CD14-positive monocyte (primary cell): ENCODE measurements at regions not wholly inside any gene's neighbourhood (a gene's known extent, or its start where the extent isn't known, plus 50 kb on each side); places are given as distances from the start of the nearest gene placed in this dataset.

Experiments used
- DNase-seq, 3 donors: peaks; one replicate each; pipeline ENCODE4 v3.0.0-alpha.2; 2011 to 2022
- H2AFZ ChIP-seq: 2 replicates; pipeline ENCODE4 v1.6.0; 2012; ENCODE audit warnings: mild to moderate bottlenecking, low read depth, low read length, inconsistent platforms; ENCODE audit not compliant: insufficient read depth, poor library complexity, severe bottlenecking
- H3K27ac ChIP-seq, 2 donors: 1 replicate in 1 of 2; 2 replicates in 1 of 2; pipeline ENCODE4 v1.5.1; 2012 to 2013; ENCODE audit warnings: low read length in 2 of 2, control low read depth in 1 of 2, inconsistent platforms in 1 of 2, low read depth in 1 of 2, mild to moderate bottlenecking in 1 of 2
- H3K27me3 ChIP-seq, 2 donors: one replicate each; pipeline versions ENCODE4 v1.6.0 to v1.6.1; 2011 to 2013; ENCODE audit warnings: low read length in 2 of 2; ENCODE audit not compliant: control insufficient read depth in 2 of 2, insufficient read depth in 2 of 2
- H3K36me3 ChIP-seq, 2 donors: replicated peaks in 1 of 2; 1 replicate in 1 of 2; 2 replicates in 1 of 2; pipeline versions ENCODE4 v1.5.1 to v1.6.1; 2012 to 2013; ENCODE audit warnings: low read length in 2 of 2, control low read depth in 1 of 2, inconsistent platforms in 1 of 2, mild to moderate bottlenecking in 1 of 2; ENCODE audit not compliant: insufficient read depth in 2 of 2, control insufficient read depth in 1 of 2
- H3K4me1 ChIP-seq, 2 donors: 1 replicate in 1 of 2; 2 replicates in 1 of 2; pipeline versions ENCODE4 v1.5.1 to v1.6.1; 2012 to 2013; ENCODE audit warnings: low read length in 2 of 2, control low read depth in 1 of 2, inconsistent platforms in 1 of 2, mild to moderate bottlenecking in 1 of 2, moderate library complexity in 1 of 2; ENCODE audit not compliant: insufficient read depth in 2 of 2, control insufficient read depth in 1 of 2
- H3K4me2 ChIP-seq: replicated peaks from 2 replicates; pipeline ENCODE3; 2012; ENCODE audit warnings: low read length, moderate library complexity, mild to moderate bottlenecking; ENCODE audit not compliant: poor library complexity, severe bottlenecking; ENCODE audit errors: extremely low read depth
- H3K4me3 ChIP-seq, 3 experiments: fragments of 200-600 bp in 1 of 3; sonication (generic) in 1 of 3; replicated peaks in 1 of 3; 1 replicate in 2 of 3; 2 replicates in 1 of 3; pipeline ENCODE4 v1.5.1; 2011 to 2013; ENCODE audit warnings: low read length in 3 of 3, mild to moderate bottlenecking in 3 of 3, control low read depth in 2 of 3, low read depth in 2 of 3, inconsistent platforms in 1 of 3, moderate library complexity in 1 of 3
- H3K79me2 ChIP-seq: 2 replicates; pipeline ENCODE4 v1.6.0; 2012; ENCODE audit warnings: mild to moderate bottlenecking, control low read depth, inconsistent platforms, low read length, moderate library complexity; ENCODE audit not compliant: insufficient read depth
- H3K9ac ChIP-seq: 2 replicates; pipeline ENCODE4 v1.6.0; 2017; ENCODE audit warnings: low read length, mild to moderate bottlenecking; ENCODE audit not compliant: insufficient read depth, poor library complexity, severe bottlenecking
- H3K9me3 ChIP-seq, 2 donors: replicated peaks in 1 of 2; 1 replicate in 1 of 2; 2 replicates in 1 of 2; pipeline versions ENCODE4 v1.5.1 to v1.6.1; 2012 to 2013; ENCODE audit warnings: low read length in 2 of 2, control low read depth in 1 of 2; ENCODE audit not compliant: control insufficient read depth in 1 of 2, insufficient read depth in 1 of 2
- H4K20me1 ChIP-seq: 2 replicates; pipeline ENCODE4 v1.6.0; 2012; ENCODE audit warnings: mild to moderate bottlenecking, low read length, control low read depth, moderate library complexity; ENCODE audit not compliant: insufficient read depth
- H3K27ac Mint-ChIP-seq, 7 donors: one replicate each; pipeline ENCODE4 v1.8.0; 2020; ENCODE audit warnings: mild to moderate bottlenecking in 7 of 7, mixed read lengths in 7 of 7, moderate library complexity in 6 of 7, inconsistent platforms in 2 of 7
- H3K27me3 Mint-ChIP-seq, 3 donors: one replicate each; pipeline ENCODE4 v1.8.0; 2021 to 2022; ENCODE audit warnings: low read depth in 3 of 3, mild to moderate bottlenecking in 3 of 3, mixed read lengths in 3 of 3, moderate library complexity in 3 of 3, inconsistent platforms in 1 of 3
- H3K36me3 Mint-ChIP-seq, 2 donors: one replicate each; pipeline ENCODE4 v1.8.0; 2020; ENCODE audit warnings: mixed read lengths in 2 of 2, inconsistent platforms in 1 of 2, mild to moderate bottlenecking in 1 of 2
- H3K4me1 Mint-ChIP-seq: one replicate; pipeline ENCODE4 v1.8.0; 2020; ENCODE audit warnings: mild to moderate bottlenecking, mixed read lengths
- H3K4me3 Mint-ChIP-seq, 2 donors: one replicate each; pipeline ENCODE4 v1.8.0; 2020; ENCODE audit warnings: mild to moderate bottlenecking in 2 of 2, mixed read lengths in 2 of 2, moderate library complexity in 1 of 2
- H3K9me3 Mint-ChIP-seq, 7 donors: one replicate each; pipeline ENCODE4 v1.8.0; 2020 to 2022; ENCODE audit warnings: mixed read lengths in 7 of 7, mild to moderate bottlenecking in 6 of 7, moderate library complexity in 6 of 7, inconsistent platforms in 2 of 7
- WGBS: methylation state at CpG from one replicate; pipeline ENCODE4 v1.1.5; 2013; ENCODE audit warnings: missing lambda C conversion rate; ENCODE audit not compliant: insufficient coverage; 5-methylcytosine and 5-hydroxymethylcytosine counted together
- intact Hi-C, 2 donors: fragments of 100-400 bp; cut with micrococcal nuclease; formaldehyde crosslinking; loops; one replicate each; pipeline versions ENCODE4 v1.15.0 to v1.15.1; 2023
- TF ChIP-seq, protein P1 (sequence below): fragments of 200-600 bp; IDR thresholded peaks from one replicate; pipeline ENCODE4 v1.8.0; 2022; ENCODE audit warnings: antibody characterized with exemption, mild to moderate bottlenecking

- H3K9ac ChIP-seq = no peak overlapping the region
- no peaks in the 10 kb centered on the region for H4K20me1 ChIP-seq
- no peak overlapping the region for H3K27ac ChIP-seq
- no peak overlapping the region for H3K4me3 ChIP-seq
- no peaks in the 10 kb centered on the region for H3K9me3 ChIP-seq
- 86% methylated on average over 16 of the region's 16 CpGs for WGBS
- TF ChIP-seq, protein P1, sequence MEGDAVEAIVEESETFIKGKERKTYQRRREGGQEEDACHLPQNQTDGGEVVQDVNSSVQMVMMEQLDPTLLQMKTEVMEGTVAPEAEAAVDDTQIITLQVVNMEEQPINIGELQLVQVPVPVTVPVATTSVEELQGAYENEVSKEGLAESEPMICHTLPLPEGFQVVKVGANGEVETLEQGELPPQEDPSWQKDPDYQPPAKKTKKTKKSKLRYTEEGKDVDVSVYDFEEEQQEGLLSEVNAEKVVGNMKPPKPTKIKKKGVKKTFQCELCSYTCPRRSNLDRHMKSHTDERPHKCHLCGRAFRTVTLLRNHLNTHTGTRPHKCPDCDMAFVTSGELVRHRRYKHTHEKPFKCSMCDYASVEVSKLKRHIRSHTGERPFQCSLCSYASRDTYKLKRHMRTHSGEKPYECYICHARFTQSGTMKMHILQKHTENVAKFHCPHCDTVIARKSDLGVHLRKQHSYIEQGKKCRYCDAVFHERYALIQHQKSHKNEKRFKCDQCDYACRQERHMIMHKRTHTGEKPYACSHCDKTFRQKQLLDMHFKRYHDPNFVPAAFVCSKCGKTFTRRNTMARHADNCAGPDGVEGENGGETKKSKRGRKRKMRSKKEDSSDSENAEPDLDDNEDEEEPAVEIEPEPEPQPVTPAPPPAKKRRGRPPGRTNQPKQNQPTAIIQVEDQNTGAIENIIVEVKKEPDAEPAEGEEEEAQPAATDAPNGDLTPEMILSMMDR = no peak
- H3K36me3 ChIP-seq = no peaks in the 10 kb centered on the region
- intact Hi-C loops = no loop called here
- no peaks in the 10 kb centered on the region for H3K4me1 ChIP-seq
- Mint-ChIP-seq H3K36me3 (no peaks in the 10 kb centered on the region), H3K4me1 (no peaks in the 10 kb centered on the region), H3K4me3 (no peak overlapping the region), H3K9me3 (peaks cover 0 to 5% (median 3%) of the 10 kb centered on the region in 7 donors), H3K27me3 (peaks cover 0 to 2% (median 1%) of the 10 kb centered on the region in 3 donors), H3K27ac (peak overlapping the region in 1 of 7 donors; percentile 25)
- H3K79me2 ChIP-seq = no peaks in the 10 kb centered on the region
- DNase-seq = no peak
- H3K4me2 ChIP-seq = no peak overlapping the region
- no peaks in the 10 kb centered on the region for H3K27me3 ChIP-seq
- H2AFZ ChIP-seq = no peak overlapping the region
Observed at GRCh38 chr16:5850632-5851392, 753.2 kb upstream of the EEF2KMT start.

DNA sequence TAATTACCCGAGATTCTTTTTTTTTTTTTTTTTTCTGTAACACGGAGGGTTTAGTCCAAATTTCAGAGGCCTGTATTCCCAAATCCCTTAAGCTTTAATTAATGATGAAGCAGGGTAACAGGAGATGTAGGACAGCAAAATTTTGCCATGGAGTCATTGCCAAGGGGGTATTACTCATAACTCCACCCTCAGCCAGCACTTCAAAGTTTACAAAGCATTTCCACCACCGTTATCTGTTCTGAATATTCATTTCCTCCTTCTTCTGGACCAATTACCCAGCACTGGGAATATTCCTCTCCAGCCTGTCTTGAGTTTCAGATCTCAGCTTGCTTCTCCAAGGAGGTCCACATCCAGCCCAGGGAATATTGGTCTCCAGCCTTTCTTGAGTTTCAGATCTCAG lies 747.5 kb upstream of the EEF2KMT start:
- H3K9me3 ChIP-seq = peaks cover 0 to 2% of the 10 kb centered on the region in 2 donors
- H3K27me3 ChIP-seq = no peaks in the 10 kb centered on the region
- no peak overlapping the region for H3K4me3 ChIP-seq
- no peak overlapping the region for H3K4me3 Mint-ChIP-seq
- 25% methylated on average over 1 of the region's 3 CpGs for WGBS
- H3K27ac Mint-ChIP-seq = no peak overlapping the region
- TF ChIP-seq, protein P1 = no peak
- H3K4me2 ChIP-seq = no peak overlapping the region
- no peaks in the 10 kb centered on the region for H3K36me3 ChIP-seq
- no peaks in the 10 kb centered on the region for H4K20me1 ChIP-seq
- H3K4me1 ChIP-seq = no peaks in the 10 kb centered on the region
- no peaks in the 10 kb centered on the region for H3K79me2 ChIP-seq
- DNase-seq = no peak
- H3K27ac ChIP-seq = no peak overlapping the region
- H3K27me3 Mint-ChIP-seq = peaks cover 0 to 5% (median 0%) of the 10 kb centered on the region in 3 donors
- no peak overlapping the region for H3K9ac ChIP-seq
- H3K36me3 Mint-ChIP-seq = no peaks in the 10 kb centered on the region
- no peaks in the 10 kb centered on the region for H3K4me1 Mint-ChIP-seq
- intact Hi-C loops = no loop called here
- H3K9me3 Mint-ChIP-seq = peaks cover 0 to 11% (median 4%) of the 10 kb centered on the region in 7 donors
- H2AFZ ChIP-seq = no peak overlapping the region
